H9 (cell line): ENCODE measurements at regions not wholly inside any gene's neighbourhood (a gene's known extent, or its start where the extent isn't known, plus 50 kb on each side); places are given as distances from the start of the nearest gene placed in this dataset.

Source experiments
- DNase-seq: peaks from one replicate; pipeline ENCODE4 v3.0.0-alpha.2; 2017
- H2AFZ ChIP-seq: one replicate; pipeline ENCODE4 v1.6.1; 2013; ENCODE audit warnings: mild to moderate bottlenecking, low read length, control low read depth, moderate library complexity
- H2AK5ac ChIP-seq: 2 replicates; pipeline ENCODE4 v1.6.1; 2013; ENCODE audit warnings: low read length, control low read depth, mixed read lengths; ENCODE audit not compliant: insufficient read length
- H2BK120ac ChIP-seq: one replicate; pipeline ENCODE4 v1.6.1; 2013; ENCODE audit warnings: low read depth, mild to moderate bottlenecking, low read length, control low read depth, inconsistent platforms; ENCODE audit not compliant: poor library complexity, severe bottlenecking
- H2BK12ac ChIP-seq: 2 replicates; pipeline ENCODE4 v1.6.1; 2013; ENCODE audit warnings: low read length, control low read depth, mixed read lengths, low read depth; ENCODE audit not compliant: insufficient read length
- H2BK15ac ChIP-seq: 2 replicates; pipeline ENCODE4 v1.6.1; 2013; ENCODE audit warnings: low read depth, low read length, control low read depth
- H2BK20ac ChIP-seq: one replicate; pipeline ENCODE4 v1.6.1; 2013; ENCODE audit warnings: low read depth, mild to moderate bottlenecking, low read length, control low read depth, inconsistent platforms; ENCODE audit not compliant: poor library complexity, severe bottlenecking
- H2BK5ac ChIP-seq: 2 replicates; pipeline ENCODE4 v1.6.1; 2013; ENCODE audit warnings: low read length, control low read depth, mixed read lengths; ENCODE audit not compliant: insufficient read length
- H3K14ac ChIP-seq: 2 replicates; pipeline ENCODE4 v1.6.1; 2013; ENCODE audit warnings: low read length, control low read depth; ENCODE audit not compliant: insufficient read depth
- H3K18ac ChIP-seq: 2 replicates; pipeline ENCODE4 v1.6.1; 2013; ENCODE audit warnings: low read depth, mild to moderate bottlenecking, mixed read lengths, low read length, control low read depth; ENCODE audit not compliant: insufficient read length
- H3K23ac ChIP-seq: 2 replicates; pipeline ENCODE4 v1.6.1; 2013; ENCODE audit warnings: low read length, control low read depth, mixed read lengths, low read depth; ENCODE audit not compliant: insufficient read length
- H3K23me2 ChIP-seq: 2 replicates; pipeline ENCODE4 v1.6.1; 2013; ENCODE audit warnings: low read depth, mild to moderate bottlenecking, mixed read lengths, low read length, control low read depth; ENCODE audit not compliant: insufficient read length, poor library complexity, severe bottlenecking
- H3K27ac ChIP-seq: 2 replicates; pipeline ENCODE4 v1.5.1; 2013; ENCODE audit warnings: low read length, control low read depth, mixed read lengths, low read depth; ENCODE audit not compliant: insufficient read length
- H3K27me3 ChIP-seq: 2 replicates; pipeline ENCODE4 v1.6.1; 2013; ENCODE audit warnings: low read length, control low read depth, inconsistent platforms; ENCODE audit not compliant: insufficient read depth
- H3K4ac ChIP-seq: 2 replicates; pipeline ENCODE4 v1.6.1; 2013; ENCODE audit warnings: low read depth, mild to moderate bottlenecking, control low read depth, inconsistent platforms, low read length, moderate library complexity
- H3K4me1 ChIP-seq: 2 replicates; pipeline ENCODE4 v1.6.1; 2013; ENCODE audit warnings: low read length, control low read depth, inconsistent platforms; ENCODE audit not compliant: insufficient read depth
- H3K4me2 ChIP-seq: 2 replicates; pipeline ENCODE4 v1.6.1; 2013; ENCODE audit warnings: low read length, control low read depth, mixed read lengths; ENCODE audit not compliant: insufficient read length, insufficient read depth
- H3K56ac ChIP-seq: 2 replicates; pipeline ENCODE4 v1.6.1; 2013; ENCODE audit warnings: low read depth, mild to moderate bottlenecking, mixed read lengths, low read length, control low read depth; ENCODE audit not compliant: insufficient read length
- H3K79me1 ChIP-seq: 2 replicates; pipeline ENCODE4 v1.6.1; 2013; ENCODE audit warnings: low read depth, mild to moderate bottlenecking, moderate library complexity, low read length, control low read depth, inconsistent platforms; ENCODE audit not compliant: insufficient read depth, poor library complexity, severe bottlenecking
- H3K79me2 ChIP-seq: 2 replicates; pipeline ENCODE4 v1.6.1; 2013; ENCODE audit warnings: low read length, control low read depth, inconsistent platforms; ENCODE audit not compliant: insufficient read depth
- H3K9ac ChIP-seq: 2 replicates; pipeline ENCODE4 v1.6.1; 2013; ENCODE audit warnings: low read length, control low read depth, mixed read lengths; ENCODE audit not compliant: insufficient read length; ENCODE audit errors: extremely low read depth
- H3K9me3 ChIP-seq: one replicate; pipeline ENCODE4 v1.6.1; 2013; ENCODE audit warnings: low read depth, low read length, inconsistent platforms; ENCODE audit not compliant: control insufficient read depth
- H3T11ph ChIP-seq: one replicate; pipeline ENCODE4 v1.6.1; 2013; ENCODE audit warnings: mild to moderate bottlenecking, low read length, control low read depth, inconsistent platforms
- H4K20me1 ChIP-seq: one replicate; pipeline ENCODE4 v1.6.1; 2013; ENCODE audit not compliant: control insufficient read depth, insufficient read length, insufficient read depth
- H4K5ac ChIP-seq: 2 replicates; pipeline ENCODE4 v1.6.1; 2013; ENCODE audit warnings: low read depth, mild to moderate bottlenecking, mixed read lengths, low read length, control low read depth; ENCODE audit not compliant: insufficient read length
- H4K8ac ChIP-seq: replicated peaks from 2 replicates; pipeline ENCODE4 v1.6.1; 2013; ENCODE audit warnings: low read length, control low read depth, mixed read lengths, low read depth; ENCODE audit not compliant: insufficient read length
- H4K91ac ChIP-seq: 2 replicates; pipeline ENCODE4 v1.6.1; 2013; ENCODE audit warnings: low read depth, mild to moderate bottlenecking, moderate library complexity, mixed read lengths, low read length, control low read depth; ENCODE audit not compliant: insufficient read length
- H3K27ac Mint-ChIP-seq, 3 experiments: 2 replicates in 2 of 3; 3 replicates in 1 of 3; pipeline ENCODE4 v1.8.0; 2020 to 2021; ENCODE audit warnings: mixed read lengths in 3 of 3, mild to moderate bottlenecking in 1 of 3, moderate library complexity in 1 of 3
- H3K27me3 Mint-ChIP-seq: 2 replicates; pipeline ENCODE4 v1.8.0; 2021; ENCODE audit warnings: low read depth, mild to moderate bottlenecking, moderate library complexity, mixed read lengths
- H3K36me3 Mint-ChIP-seq, 3 experiments: 2 replicates in 2 of 3; 3 replicates in 1 of 3; pipeline ENCODE4 v1.8.0; 2020 to 2021; ENCODE audit warnings: low read depth in 3 of 3, mixed read lengths in 3 of 3; ENCODE audit not compliant: insufficient read depth in 1 of 3
- H3K4me1 Mint-ChIP-seq, 2 experiments: 2 replicates each; pipeline ENCODE4 v1.8.0; 2020; ENCODE audit warnings: mixed read lengths in 2 of 2
- H3K4me3 Mint-ChIP-seq, 2 experiments: 2 replicates in 1 of 2; 3 replicates in 1 of 2; pipeline ENCODE4 v1.8.0; 2020 to 2021; ENCODE audit warnings: mild to moderate bottlenecking in 2 of 2, mixed read lengths in 2 of 2, moderate library complexity in 1 of 2
- H3K9me3 Mint-ChIP-seq, 2 experiments: 2 replicates in 1 of 2; 3 replicates in 1 of 2; pipeline ENCODE4 v1.8.0; 2020; ENCODE audit warnings: mild to moderate bottlenecking in 2 of 2, mixed read lengths in 2 of 2, moderate library complexity in 1 of 2
- CTCF ChIP-seq: fragments of 200-600 bp; sonication (generic); conservative IDR thresholded peaks from 3 replicates; pipeline ENCODE4 v1.8.0; 2021; ENCODE audit warnings: antibody characterized with exemption, mild to moderate bottlenecking
- WGBS: extraction: QIAGEN DNeasy Blood & Tissue Kit; methylation state at CpG from one replicate; pipeline ENCODE4 v1.1.7; 2013; ENCODE audit warnings: missing lambda C conversion rate, low lambda C conversion rate, mixed read lengths; ENCODE audit not compliant: insufficient read length; ENCODE audit errors: extremely low coverage; 5-methylcytosine and 5-hydroxymethylcytosine counted together

- Histone ChIP-seq H2BK12ac (no peak overlapping the region), H2BK5ac (no peak overlapping the region), H3K9me3 (no peaks in the 10 kb centered on the region), H3K27ac (no peak overlapping the region), H3K79me1 (no peaks in the 10 kb centered on the region), H3K4me1 (no peaks in the 10 kb centered on the region), H2BK120ac (no peak overlapping the region), H3K56ac (no peak overlapping the region), H3K27me3 (no peaks in the 10 kb centered on the region), H4K5ac (no peak overlapping the region), H2BK15ac (no peak overlapping the region), H3K79me2 (no peaks in the 10 kb centered on the region), H4K8ac (no peak overlapping the region), H3K23ac (no peak overlapping the region), H3K18ac (no peak overlapping the region), H3K4ac (no peak overlapping the region), H3K9ac (no peak overlapping the region), H4K20me1 (no peaks in the 10 kb centered on the region), H3K23me2 (no peaks in the 10 kb centered on the region), H3K14ac (no peak overlapping the region), H3T11ph (no peak overlapping the region), H3K4me2 (no peak overlapping the region), H4K91ac (no peak overlapping the region), H2AK5ac (no peak overlapping the region), H2AFZ (no peak overlapping the region), H2BK20ac (no peak overlapping the region)
- Mint-ChIP-seq H3K36me3 (no peaks in the 10 kb centered on the region), H3K27me3 (peaks cover 59% of the 10 kb centered on the region), H3K4me3 (no peak overlapping the region), H3K27ac (0 out of 7 replicates have a peak overlapping the region, but pooled peaks of 1 of the 3 experiments have one; percentile 25), H3K9me3 (0 out of 5 replicates have a peak, but pooled peaks cover 0 to 2% of the 10 kb centered on the region in 2 experiments), H3K4me1 (no peaks in the 10 kb centered on the region)
- WGBS = no CpG with 5 or more reads among the region's 10 CpGs
- TF ChIP-seq CTCF = no peak
- no peak for DNase-seq
These were observed 55.2 kb upstream of the FOXF1 start for GRCh38 chr16:86455116-86455515.
